Endothelial cell of umbilical vein (primary cell): ENCODE measurements at regions not wholly inside any gene's neighbourhood (a gene's known extent, or its start where the extent isn't known, plus 50 kb on each side); places are given as distances from the start of the nearest gene placed in this dataset.

Experiments
- BruUV-seq: library from RNA; stranded (reverse); fragments of 400-500 nt; replicated peaks from 2 replicates; lab custom pipeline; 2021; lab: Mats Ljungman, UMichigan
- CTCF ChIA-PET: fragments of 300-600, 350-600 bp; sonication (Branson Sonifier 250); formaldehyde crosslinking; loops from one replicate; lab custom pipeline; 2021; ENCODE audit warnings: antibody characterized with exemption, inconsistent platforms; lab: Charles Lee
- POLR2A ChIA-PET: fragments of 300-600, 350-600 bp; sonication (Branson Sonifier 250); formaldehyde crosslinking; loops from one replicate; lab custom pipeline; 2021; ENCODE audit warnings: antibody characterized with exemption, inconsistent platforms; lab: Charles Lee
- DNase-seq: peaks from one replicate; pipeline ENCODE4 v3.0.0-alpha.2; 2011; ENCODE audit warnings: low read depth, low spot score
- FAIRE-seq: peaks from 2 replicates; lab custom pipeline; 2011; peaks lifted over from hg19 to GRCh38; lab: Jason Lieb, UNC
- H2AFZ ChIP-seq: 2 replicates; pipeline ENCODE4 v1.6.0; 2012; ENCODE audit warnings: low read depth, low read length, control low read depth, inconsistent platforms
- H3K27ac ChIP-seq: 2 replicates; pipeline ENCODE4 v1.5.1; 2011; ENCODE audit warnings: low read depth, mild to moderate bottlenecking, control low read depth, low read length, moderate library complexity; ENCODE audit not compliant: insufficient read depth
- H3K27me3 ChIP-seq, 2 experiments: 2 replicates each; pipeline versions ENCODE4 v1.6.0 to v1.6.1; 2011; ENCODE audit warnings: low read length in 2 of 2, mixed read lengths in 1 of 2; ENCODE audit not compliant: control insufficient read depth in 2 of 2, insufficient read depth in 2 of 2
- H3K36me3 ChIP-seq, 2 experiments: 2 replicates in 1 of 2; 3 replicates in 1 of 2; pipeline ENCODE4 v1.5.1; 2011; ENCODE audit warnings: low read length in 2 of 2, mild to moderate bottlenecking in 1 of 2, moderate library complexity in 1 of 2; ENCODE audit not compliant: control insufficient read depth in 2 of 2, insufficient read depth in 2 of 2; ENCODE audit errors: extremely low read depth in 1 of 2
- H3K4me1 ChIP-seq: 3 replicates; pipeline ENCODE4 v1.5.1; 2011; ENCODE audit warnings: mild to moderate bottlenecking, low read length; ENCODE audit not compliant: control insufficient read depth, insufficient read depth; ENCODE audit errors: extremely low read depth
- H3K4me2 ChIP-seq: 2 replicates; pipeline ENCODE4 v1.6.1; 2011; ENCODE audit warnings: low read length, control low read depth, mixed read lengths; ENCODE audit not compliant: insufficient read depth
- H3K4me3 ChIP-seq, 3 experiments: fragments of 200-600 bp in 1 of 3; sonication (generic), shearing (Covaris generic) in 1 of 3; replicated peaks in 1 of 3; 2 replicates each; pipeline ENCODE4 v1.5.1; 2011 to 2016; ENCODE audit warnings: control low read depth in 3 of 3, low read length in 3 of 3, mild to moderate bottlenecking in 2 of 3, inconsistent platforms in 1 of 3, low read depth in 1 of 3, moderate library complexity in 1 of 3; ENCODE audit not compliant: insufficient read depth in 1 of 3
- H3K79me2 ChIP-seq: 2 replicates; pipeline ENCODE4 v1.6.0; 2012; ENCODE audit warnings: low read length, inconsistent platforms; ENCODE audit not compliant: control insufficient read depth, insufficient read depth
- H3K9ac ChIP-seq: replicated peaks from 2 replicates; pipeline ENCODE3; 2011; ENCODE audit warnings: low read length, control low read depth; ENCODE audit not compliant: insufficient read depth; ENCODE audit errors: extremely low read depth
- H3K9me1 ChIP-seq: replicated peaks from 3 replicates; pipeline ENCODE4 v1.6.0; 2011; ENCODE audit warnings: mild to moderate bottlenecking, low read length; ENCODE audit not compliant: control insufficient read depth, insufficient read depth; ENCODE audit errors: extremely low read depth
- H3K9me3 ChIP-seq: replicated peaks from 2 replicates; pipeline ENCODE4 v1.5.1; 2012; ENCODE audit warnings: low read length, inconsistent platforms; ENCODE audit not compliant: control insufficient read depth, insufficient read depth
- H4K20me1 ChIP-seq: replicated peaks from 2 replicates; pipeline ENCODE3; 2011; ENCODE audit warnings: mild to moderate bottlenecking, low read length; ENCODE audit not compliant: control insufficient read depth, insufficient read depth; ENCODE audit errors: extremely low read depth
- EZH2 ChIP-seq: IDR thresholded peaks from 2 replicates; pipeline ENCODE4 v1.6.1; 2012; ENCODE audit warnings: borderline replicate concordance, low read depth, mild to moderate bottlenecking, moderate library complexity, low read length, inconsistent platforms; ENCODE audit not compliant: severe bottlenecking
- FOS ChIP-seq: IDR thresholded peaks from 2 replicates; pipeline ENCODE4 v1.6.1; 2011; ENCODE audit warnings: mild to moderate bottlenecking, low read length, moderate library complexity, borderline replicate concordance; ENCODE audit not compliant: insufficient read depth
- GATA2 ChIP-seq: IDR thresholded peaks from 2 replicates; pipeline ENCODE4 v1.7.0; 2011; ENCODE audit warnings: low read depth, mild to moderate bottlenecking, moderate library complexity, mixed read lengths, low read length; ENCODE audit not compliant: insufficient read length, insufficient read depth
- JUN ChIP-seq: IDR thresholded peaks from 2 replicates; pipeline ENCODE4 v1.6.1; 2011; ENCODE audit warnings: borderline replicate concordance, low read depth; ENCODE audit not compliant: insufficient read length, insufficient read depth
- MYC ChIP-seq: IDR thresholded peaks from one replicate; pipeline ENCODE4 v1.6.1; 2011; ENCODE audit warnings: mild to moderate bottlenecking, low read depth, low read length
- POLR2A ChIP-seq: IDR thresholded peaks from 2 replicates; pipeline ENCODE4 v1.6.1; 2012; ENCODE audit warnings: low read depth, mild to moderate bottlenecking, control low read depth, low read length
- POLR2AphosphoS5 ChIP-seq: IDR thresholded peaks from 2 replicates; pipeline ENCODE4 v1.6.1; 2012; ENCODE audit warnings: low read depth, mild to moderate bottlenecking, control low read depth, low read length, moderate library complexity; ENCODE audit not compliant: insufficient read depth
- dilution Hi-C: fragments of 300-500 bp; cut with MboI; formaldehyde crosslinking; loops from one replicate; pipeline ENCODE4 v1.15.0; 2019; ENCODE audit warnings: low sequenced_read_pairs; ENCODE audit not compliant: extremely low pct_ligation_motif_present
- intact Hi-C: fragments of 100-400 bp; cut with micrococcal nuclease; formaldehyde crosslinking; loops from one replicate; pipeline ENCODE4 v1.10.0; 2022
- TF ChIP-seq, protein P1 (sequence below): IDR thresholded peaks from 2 replicates; pipeline ENCODE4 v1.6.1; 2011; ENCODE audit not compliant: insufficient read depth, insufficient read length
- TF ChIP-seq, protein P2 (sequence below), 2 donors: IDR thresholded peaks; 1 replicate in 1 of 2; 2 replicates in 1 of 2; pipeline ENCODE4 v1.5.1; 2011; ENCODE audit warnings: low read length in 2 of 2, mild to moderate bottlenecking in 2 of 2, moderate library complexity in 2 of 2, control low read depth in 1 of 2, inconsistent platforms in 1 of 2, low read depth in 1 of 2; ENCODE audit not compliant: insufficient read depth in 1 of 2; ENCODE audit errors: extremely low read depth in 1 of 2

DNA sequence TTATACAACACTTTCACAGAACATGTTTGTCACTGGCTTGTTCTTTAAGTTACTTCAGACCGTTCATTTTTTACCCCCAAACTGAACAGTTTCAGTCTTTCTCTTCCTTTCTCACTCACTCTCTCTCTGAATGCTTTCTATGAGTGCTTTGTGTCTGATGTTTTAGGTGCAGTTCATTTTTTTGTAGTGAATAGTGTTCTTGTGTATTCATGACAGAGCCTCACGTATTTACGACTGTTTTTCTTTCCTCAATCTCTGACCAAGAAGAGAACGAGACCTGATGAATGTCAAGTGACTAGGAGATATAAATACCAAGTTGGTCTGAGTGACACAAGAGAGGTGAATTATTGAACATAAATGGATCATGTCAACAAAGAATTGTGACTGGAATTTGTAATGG is 1525.0 kb upstream of the MIR17HG start:
- DNase-seq (no peak), FAIRE-seq (peak; percentile 21)
- H3K4me3 ChIP-seq, result no peak overlapping the region
- dilution Hi-C loops, result no loop called here
- no peaks in the 10 kb centered on the region for H3K27me3 ChIP-seq
- POLR2A ChIA-PET, result no interaction called here
- H3K27ac ChIP-seq, result no peak overlapping the region
- no peak overlapping the region for H3K4me2 ChIP-seq
- H3K9me1 ChIP-seq, result no peaks in the 10 kb centered on the region
- no peaks in the 10 kb centered on the region for H3K79me2 ChIP-seq
- intact Hi-C loops, result no loop called here
- peak overlapping the region; percentile 70 for H2AFZ ChIP-seq
- no peaks in the 10 kb centered on the region for H3K9me3 ChIP-seq
- no peak for TF ChIP-seq GATA2
- TF ChIP-seq, protein P1, sequence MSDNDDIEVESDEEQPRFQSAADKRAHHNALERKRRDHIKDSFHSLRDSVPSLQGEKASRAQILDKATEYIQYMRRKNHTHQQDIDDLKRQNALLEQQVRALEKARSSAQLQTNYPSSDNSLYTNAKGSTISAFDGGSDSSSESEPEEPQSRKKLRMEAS, result no peak
- TF ChIP-seq JUN, result no peak
- TF ChIP-seq FOS, result no peak
- no peak for TF ChIP-seq EZH2
- TF ChIP-seq, protein P2, sequence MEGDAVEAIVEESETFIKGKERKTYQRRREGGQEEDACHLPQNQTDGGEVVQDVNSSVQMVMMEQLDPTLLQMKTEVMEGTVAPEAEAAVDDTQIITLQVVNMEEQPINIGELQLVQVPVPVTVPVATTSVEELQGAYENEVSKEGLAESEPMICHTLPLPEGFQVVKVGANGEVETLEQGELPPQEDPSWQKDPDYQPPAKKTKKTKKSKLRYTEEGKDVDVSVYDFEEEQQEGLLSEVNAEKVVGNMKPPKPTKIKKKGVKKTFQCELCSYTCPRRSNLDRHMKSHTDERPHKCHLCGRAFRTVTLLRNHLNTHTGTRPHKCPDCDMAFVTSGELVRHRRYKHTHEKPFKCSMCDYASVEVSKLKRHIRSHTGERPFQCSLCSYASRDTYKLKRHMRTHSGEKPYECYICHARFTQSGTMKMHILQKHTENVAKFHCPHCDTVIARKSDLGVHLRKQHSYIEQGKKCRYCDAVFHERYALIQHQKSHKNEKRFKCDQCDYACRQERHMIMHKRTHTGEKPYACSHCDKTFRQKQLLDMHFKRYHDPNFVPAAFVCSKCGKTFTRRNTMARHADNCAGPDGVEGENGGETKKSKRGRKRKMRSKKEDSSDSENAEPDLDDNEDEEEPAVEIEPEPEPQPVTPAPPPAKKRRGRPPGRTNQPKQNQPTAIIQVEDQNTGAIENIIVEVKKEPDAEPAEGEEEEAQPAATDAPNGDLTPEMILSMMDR (IDR thresholded peaks at IDR 0.05; ENCODE audit: extremely low read depth in 1 of 2, insufficient read depth in 1 of 2, low read depth in 1 of 2, low read length in 2 of 2), result no peak
- TF ChIP-seq MYC, result no peak
- no peak for TF ChIP-seq POLR2AphosphoS5
- TF ChIP-seq POLR2A, result no peak
- BruUV-seq, result no TSS peak
- H4K20me1 ChIP-seq, result no peaks in the 10 kb centered on the region
- H3K36me3 ChIP-seq, result no peaks in the 10 kb centered on the region
- no peak overlapping the region for H3K9ac ChIP-seq
- H3K4me1 ChIP-seq, result no peaks in the 10 kb centered on the region
- CTCF ChIA-PET, result no interaction called here
